ENCODE measurements at regions not wholly inside any gene's neighbourhood (a gene's known extent, or its start where the extent isn't known, plus 50 kb on each side); places are given as distances from the start of the nearest gene placed in this dataset.

DNA sequence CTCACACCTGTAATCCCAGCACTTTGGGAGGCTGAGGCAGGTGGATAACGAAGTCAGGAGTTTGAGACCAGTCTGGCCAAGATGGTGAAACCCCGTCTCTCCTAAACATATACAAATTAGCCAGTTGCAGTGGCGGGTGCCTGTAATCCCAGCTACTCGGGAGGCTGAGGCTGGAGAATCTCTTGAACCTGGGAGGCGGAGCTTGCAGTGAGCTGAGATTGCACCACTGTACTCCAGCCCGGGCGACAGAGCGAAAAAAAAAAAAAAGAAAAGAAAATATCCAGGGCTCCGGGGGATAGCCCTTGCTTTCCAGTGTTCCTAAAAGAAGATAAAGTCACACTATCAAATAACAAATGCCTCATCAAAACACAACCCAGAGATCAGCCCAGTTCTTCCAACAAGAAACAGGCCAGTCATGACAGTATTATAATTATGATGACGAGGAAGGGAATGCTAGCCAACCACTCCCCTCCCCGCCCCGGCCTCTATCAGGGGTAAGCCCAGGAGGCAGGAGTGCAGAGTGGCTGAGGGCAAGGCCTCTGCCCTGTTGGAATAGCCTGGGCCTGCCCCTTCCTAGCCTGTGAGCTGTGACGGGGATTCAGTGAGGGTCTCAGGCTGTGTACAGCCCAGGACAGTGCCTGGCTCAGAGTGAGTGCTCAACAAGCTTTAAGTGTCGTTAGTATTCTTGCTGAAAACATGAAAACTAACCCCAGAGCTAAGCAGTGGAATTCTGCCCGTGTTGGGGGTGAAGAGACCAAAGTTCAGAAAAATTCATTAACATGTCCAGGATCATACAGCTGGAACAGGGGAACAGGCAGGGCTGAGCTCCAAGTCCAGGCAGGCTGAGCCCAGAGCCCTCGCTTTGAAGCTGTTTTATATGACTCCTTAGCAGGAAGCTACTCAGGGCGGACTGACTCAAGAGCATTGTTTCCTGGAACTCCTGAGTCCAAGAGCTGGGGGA is 54.3 kb downstream of the FAM241B start:
- DNase-seq (ENCODE audit: low spot score), result no peak

DNA sequence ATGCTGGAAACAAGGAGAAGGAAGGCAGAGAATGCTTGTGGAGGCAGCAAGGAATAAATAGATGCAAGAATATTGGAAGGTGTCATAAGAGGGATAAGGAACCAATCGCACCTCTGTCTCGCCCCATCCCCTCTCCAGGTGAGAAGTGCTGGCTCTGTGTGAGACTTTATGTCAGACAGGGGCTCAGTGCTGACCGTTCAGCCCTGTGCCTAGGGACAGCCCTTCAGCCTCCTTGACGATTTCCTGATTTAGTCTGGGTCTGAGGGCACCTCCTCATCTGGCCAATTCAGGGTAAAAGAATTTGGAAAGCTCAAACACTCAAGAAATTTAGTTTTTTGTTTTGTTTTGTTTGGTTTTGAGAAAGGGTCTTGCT is 54.9 kb downstream of the FAM241B start:
- DNase-seq (ENCODE audit: low spot score), result no peak

DNA sequence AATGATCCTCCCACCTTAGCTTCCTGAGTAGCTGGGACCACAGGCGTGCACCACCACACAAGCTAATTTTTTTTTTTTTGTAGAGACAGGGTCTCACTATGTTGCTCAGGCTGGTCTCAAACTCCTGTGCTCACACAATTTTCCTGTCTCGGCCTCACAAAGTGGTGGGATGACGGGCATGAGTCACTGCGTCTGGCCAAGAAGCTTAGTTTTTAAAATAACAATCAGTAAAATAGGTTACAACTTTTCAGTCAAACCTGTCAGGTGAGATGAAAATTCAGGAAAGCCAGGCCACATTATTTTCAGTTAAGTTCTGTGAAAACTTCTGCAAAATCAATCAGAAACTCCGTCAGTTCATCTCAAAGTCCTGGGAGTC is 55.4 kb downstream of the FAM241B start:
- DNase-seq (ENCODE audit: low spot score), result no peak

DNA sequence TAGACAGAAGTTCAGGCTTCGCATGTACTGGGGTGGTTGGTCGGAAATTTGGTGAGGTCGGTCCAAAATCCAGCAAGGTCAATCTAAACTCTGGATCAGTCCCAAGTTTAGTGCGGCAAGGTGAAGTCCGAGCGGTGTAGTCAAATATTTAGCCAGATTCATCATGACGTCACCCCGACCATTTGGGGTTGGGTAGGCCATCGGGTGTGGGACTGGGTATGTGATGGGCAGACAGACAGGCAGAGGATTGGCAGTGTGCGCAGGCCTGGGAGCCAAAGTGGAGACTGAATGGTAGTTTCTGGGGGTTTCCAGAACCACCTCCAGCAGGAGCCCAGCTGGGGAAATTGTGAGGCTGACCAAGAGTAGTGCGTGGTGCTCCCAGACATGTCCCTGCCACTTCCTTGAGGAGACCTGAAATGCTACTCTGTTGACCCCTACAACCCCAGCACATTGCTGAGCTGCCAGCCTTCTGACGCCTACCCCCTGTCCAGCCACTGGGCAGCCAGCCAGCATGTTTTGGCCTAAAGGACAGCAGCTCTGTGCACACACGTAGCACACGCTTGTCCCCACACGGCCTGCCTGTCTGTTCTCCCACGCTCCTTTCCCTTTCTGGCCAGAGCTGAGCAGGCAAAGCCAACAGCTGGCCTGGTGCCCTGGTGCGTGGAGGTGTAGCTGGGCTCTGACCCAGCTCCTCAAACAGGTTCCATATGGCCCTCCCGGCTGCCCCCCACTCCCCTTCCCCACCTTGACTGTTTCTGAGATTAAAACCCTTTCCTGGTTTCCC is 55.9 kb downstream of the FAM241B start:
- DNase-seq (ENCODE audit: low spot score), result no peak

DNA sequence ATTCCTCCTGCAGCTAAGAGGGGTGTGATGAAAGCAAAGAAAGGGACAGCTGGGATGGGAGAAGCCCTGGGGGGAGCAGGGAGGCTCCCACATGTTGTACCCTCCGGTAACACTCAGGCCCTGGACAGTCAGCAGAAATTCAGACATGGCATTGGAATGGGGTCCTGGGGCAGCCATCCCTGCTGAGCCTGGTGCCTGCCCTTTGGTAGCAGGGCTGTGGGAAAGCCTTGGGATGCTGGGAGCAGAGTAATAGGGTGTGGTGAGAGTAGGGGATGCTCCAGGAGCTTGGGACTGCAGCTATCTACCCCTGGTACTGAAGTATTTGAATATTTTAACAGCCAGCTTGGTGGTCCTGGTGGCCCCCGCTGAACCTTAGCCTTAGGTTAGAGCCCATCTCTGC is 56.8 kb downstream of the FAM241B start:
- no peak for DNase-seq (ENCODE audit: low spot score)

DNA sequence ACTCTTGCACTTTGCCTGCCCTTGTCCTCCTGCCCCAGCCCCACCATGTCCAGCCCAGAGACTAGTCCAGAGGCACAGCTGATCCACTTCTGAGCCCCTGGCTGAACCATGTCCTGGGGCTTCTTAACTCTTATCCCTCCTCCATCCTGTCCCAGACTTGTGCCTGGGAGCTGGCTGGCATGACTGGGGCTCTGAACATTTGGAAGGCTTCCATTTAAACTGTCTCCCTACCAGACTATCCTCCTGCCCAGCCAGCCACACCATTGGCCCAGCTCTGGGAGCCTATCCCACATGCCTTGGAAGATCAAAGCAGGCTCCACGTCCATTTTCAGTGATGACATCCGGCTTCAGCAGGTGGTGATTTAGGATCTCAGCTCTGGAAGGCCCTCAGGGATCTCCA is 57.4 kb downstream of the FAM241B start:
- DNase-seq (ENCODE audit: low spot score), result no peak

DNA sequence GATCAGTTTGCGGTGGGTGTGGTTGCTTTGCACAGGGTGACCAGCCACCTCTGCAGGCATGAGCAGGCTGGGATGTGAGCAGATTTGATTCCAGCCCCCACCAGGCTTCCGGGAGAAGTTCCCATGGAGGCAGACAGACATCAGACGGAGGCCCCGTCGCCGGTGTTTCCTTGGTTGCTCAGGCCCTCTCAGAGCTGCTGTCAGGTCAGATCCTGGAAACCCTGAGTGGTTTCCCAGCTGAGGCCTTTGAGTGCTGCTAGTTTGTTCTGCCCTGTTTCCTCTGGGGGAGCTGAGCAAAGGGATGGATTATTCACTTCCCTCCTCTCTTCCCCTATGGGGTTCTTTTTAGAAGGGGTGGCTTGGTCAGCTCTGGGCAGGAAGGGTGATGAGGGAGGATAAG is 62.2 kb downstream of the FAM241B start:
- DNase-seq (ENCODE audit: low spot score), result no peak

DNA sequence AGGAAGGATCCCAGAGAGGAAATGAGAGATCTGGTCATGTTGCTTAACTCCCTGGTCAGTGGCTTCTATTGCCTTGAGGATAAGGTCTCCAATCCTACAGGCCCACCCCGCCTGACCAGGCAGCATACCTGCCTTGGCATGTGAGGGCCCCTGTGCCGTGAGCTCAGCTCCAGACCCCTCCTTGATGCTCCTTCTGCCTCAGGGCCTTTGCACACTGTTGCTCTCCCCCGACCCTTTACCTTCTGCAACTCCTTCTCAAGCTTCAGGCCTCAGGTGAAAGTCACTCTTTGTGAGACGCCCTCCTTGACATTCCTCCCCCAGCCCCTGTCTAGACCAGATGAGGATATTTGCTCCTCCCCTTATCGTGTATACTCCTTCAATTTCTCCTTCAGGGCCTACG is 62.8 kb downstream of the FAM241B start:
- DNase-seq (ENCODE audit: low spot score), result no peak

DNA sequence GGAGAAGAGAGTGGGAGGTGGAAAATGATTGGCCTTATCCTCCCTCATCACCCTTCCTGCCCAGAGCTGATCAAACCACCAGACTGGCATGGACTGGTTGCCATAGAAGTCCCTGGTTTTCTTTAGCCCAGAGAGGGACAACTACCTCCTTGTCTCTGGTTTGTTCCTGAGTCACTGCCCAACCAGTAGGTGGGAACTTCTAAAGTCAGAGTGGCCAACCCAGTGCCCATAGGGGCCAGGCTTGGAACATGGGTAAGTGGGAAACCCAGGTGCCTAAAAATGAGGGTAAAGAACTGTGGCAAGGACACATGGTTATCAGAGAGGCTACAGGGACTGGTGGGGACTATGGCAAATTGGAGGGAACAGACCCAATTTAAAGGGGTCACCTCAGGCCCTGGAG is 63.8 kb downstream of the FAM241B start:
- no peak for DNase-seq (ENCODE audit: low spot score)

DNA sequence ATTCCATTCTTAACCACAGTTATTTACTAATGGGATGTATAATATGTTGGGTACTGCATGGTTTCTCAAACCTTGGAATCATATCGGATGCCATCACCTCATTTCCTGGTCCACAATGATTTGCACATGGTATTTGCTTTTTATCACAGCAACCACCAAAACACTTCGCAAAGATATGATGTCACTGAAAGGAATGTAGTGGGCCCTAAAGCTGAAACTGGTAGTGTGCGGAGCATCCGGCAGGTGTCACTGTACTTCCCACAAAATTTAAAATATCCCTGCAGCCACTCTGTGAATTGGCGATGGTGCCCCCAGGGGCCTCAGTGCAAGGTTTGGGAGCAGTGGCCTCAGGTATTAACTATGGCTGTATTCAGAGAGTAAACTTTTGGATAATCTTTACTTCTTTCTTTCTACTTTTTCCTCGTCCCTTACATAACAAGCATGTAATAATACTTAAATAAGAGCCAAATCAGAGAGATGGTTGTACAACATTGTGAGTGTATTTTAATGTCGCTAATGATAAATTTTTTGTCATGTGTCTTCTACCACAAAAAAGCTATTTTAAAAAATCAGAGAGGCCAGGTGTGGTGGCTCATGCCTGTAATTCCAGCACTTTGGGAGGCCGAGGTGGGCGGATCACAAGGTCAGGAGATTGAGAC is 66.2 kb downstream of the FAM241B start:
- DNase-seq (ENCODE audit: low spot score), result no peak

DNA sequence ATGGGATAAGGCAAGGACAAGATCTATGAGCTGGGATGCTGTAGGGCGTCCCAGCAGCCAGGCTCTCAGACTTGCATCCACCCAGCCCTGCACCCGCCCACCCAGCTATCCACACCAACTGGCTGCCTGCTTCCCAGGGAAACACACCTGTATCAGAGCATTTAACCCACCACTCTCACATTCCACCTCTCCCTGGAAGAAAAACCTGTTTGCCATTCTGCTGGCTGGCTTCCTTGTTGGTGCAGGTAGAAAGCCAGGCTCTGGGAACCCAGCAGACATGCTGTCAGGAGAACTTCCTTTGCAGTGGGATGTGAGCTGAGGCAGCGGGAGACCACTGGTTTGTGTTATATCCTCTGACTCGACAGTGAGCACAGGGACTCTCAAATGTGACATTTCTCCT is 67.0 kb downstream of the FAM241B start:
- no peak for DNase-seq (ENCODE audit: low spot score)

DNA sequence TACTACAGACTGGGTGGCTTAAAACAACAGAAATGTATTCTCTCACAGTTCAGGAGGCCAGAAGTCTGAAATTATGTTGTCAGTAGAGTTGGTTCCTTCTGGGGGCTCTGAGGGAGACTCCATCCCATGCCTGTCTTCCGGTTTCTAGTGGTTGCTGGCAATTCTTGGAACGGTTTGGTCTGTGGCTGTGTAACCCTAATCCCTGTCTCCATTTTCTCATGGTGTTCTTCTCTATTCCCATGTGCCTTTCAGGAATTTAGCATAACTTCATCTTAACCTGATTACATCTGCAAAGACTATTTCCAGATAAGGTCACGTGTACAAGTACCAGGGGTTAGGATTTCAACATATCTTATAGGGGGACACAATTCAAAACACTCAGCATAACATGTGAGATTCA is 73.2 kb downstream of the FAM241B start:
- no peak for DNase-seq (ENCODE audit: low spot score)

DNA sequence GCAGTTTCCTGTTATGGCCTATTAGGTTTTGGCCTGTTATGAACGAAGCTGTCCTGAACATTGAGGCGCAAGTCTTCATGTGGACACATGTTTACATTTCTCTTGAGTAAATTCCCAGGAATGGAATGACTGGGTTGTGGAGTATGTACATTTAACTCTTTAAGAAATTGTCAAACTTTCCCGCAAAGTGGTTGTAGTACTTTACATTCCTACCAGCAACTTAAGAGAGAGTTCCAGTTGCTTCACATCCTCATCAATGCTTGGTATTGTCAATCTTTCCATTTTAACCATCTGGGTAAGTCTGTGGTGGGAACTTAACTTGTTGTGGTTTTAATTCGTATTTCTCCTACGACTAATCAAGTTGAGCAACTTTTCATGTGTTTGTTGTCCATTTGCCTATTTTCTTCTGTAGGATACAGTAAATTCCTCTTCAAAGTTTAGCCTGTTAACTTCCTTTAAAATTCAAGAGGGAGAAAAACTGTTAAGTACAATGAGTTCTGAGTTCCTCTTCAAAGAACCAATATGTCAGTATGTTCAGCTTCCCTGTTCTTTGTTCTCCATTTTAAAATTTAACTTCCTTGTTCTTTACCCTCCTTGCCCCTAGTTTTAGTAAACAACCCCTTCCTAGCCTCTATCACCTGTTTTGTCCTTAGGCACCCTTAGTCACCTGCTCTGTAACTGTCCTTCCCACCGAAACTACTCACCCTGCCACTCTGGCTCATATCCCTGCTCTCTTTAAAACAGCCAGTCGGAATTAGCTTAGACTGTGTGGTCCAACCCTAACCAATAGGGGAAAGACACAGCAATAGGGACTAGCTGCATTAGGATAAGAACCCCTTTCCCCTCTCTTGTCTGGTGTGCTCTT is 74.0 kb downstream of the FAM241B start:
- no peak for DNase-seq (ENCODE audit: low spot score)

DNA sequence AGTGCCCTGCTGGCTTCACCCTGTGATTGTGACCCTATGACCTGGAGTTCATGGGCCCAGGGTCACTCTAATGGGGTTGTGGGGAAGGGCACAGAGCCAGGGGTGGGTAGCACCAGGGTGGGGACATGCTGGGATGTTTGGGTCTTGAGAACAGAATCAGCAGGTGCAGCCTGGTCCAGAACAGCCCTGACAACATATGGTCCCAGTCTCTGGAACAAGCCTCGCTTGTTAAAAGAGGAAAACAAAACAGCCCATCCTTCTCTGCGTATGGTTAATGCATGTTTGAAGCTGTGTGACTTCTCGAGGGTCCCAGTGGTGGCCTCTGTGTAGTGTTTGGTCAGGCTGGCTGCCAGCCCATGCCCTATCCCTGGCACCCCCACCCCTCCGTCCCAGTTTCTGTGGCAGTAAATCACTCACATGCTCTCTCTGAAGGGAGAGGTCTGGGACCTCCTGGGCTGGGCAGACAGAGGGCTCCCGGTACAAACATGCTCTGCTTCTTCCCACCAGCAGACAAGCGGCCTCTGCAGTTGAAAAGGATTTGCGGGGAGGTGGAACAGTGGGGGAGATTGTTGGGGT is 79.4 kb downstream of the FAM241B start:
- DNase-seq (ENCODE audit: low spot score), result no peak

DNA sequence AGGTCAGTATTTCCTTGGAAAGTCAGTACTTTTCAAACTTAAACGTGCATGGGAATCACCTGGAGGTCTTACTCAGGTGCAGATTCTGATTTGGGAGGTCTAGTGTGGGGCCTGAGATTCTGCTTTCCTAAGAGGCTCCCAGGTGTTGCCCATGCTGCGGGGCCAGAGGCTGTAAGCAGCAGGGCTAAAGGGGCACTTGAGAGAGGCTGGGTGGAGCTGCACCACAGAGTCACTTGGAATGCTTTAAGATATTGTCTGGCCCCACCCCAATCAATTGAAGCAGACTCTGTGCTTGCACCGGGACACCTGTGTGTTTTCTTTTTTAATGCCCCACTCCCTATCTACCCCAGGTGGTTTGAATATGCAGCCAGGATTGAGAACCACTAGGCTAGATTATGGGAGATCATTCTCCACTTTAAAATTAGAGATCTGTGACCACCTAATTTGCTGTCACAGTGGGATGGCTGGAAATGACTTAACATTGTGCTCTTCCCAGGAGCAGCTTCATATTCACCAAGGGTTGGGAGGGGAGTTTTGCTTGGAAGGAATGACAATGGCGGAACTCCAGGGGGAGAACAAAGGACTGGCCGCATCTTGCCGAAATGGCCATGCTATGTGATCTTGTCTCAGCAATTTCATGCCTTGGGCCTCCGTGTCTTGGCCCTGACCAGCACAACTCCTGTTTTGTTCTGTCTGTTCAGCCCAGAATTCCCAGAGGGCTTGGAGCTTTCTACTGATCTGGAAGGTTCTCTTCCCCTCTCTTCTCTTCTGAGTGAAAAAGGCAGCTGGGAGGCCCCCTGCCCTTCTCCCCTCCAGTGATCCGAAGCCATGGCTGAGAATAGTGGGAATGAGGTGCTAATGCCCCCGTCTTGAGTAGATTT is 80.2 kb downstream of the FAM241B start:
- no peak for DNase-seq (ENCODE audit: low spot score)

DNA sequence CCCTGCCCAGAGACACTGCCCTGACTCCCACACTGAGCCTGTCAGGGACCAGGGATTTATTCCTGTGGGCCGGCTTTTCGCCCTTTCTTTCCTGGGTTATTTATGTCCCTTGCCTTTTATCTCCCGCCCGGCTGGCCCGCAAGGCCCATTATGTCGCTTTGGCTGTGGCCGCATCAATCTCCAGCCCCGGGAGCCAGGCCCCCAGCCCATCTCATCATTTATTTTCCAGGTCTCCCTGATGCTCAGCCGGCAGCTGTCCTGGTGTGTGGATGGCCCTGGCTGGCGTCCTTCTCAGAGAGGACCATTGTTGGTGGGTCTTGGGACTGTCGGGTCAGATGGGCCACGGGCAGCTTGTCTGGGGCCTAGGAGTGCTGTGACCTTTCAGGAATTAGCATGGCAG is 82.3 kb downstream of the FAM241B start:
- DNase-seq (ENCODE audit: low spot score), result no peak

DNA sequence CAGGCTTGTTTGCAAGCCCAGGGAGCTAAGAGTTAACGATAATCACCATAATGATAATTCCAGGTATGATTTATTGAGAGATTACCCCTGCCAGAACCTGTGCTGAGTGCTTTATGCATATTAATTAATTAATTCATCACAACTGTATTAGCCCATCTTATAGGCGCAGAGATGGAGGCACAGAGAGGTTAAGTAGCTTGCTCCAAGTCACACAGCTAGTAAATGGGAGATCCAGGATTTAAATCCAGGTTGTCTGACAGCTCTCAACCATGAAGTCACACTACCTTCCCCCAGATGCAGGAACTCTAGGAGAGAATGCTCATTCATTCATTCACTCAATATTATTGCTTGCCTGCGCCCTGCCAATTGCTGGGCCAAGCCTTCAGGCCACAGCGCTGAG is 84.5 kb downstream of the FAM241B start:
- no peak for DNase-seq (ENCODE audit: low spot score)

DNA sequence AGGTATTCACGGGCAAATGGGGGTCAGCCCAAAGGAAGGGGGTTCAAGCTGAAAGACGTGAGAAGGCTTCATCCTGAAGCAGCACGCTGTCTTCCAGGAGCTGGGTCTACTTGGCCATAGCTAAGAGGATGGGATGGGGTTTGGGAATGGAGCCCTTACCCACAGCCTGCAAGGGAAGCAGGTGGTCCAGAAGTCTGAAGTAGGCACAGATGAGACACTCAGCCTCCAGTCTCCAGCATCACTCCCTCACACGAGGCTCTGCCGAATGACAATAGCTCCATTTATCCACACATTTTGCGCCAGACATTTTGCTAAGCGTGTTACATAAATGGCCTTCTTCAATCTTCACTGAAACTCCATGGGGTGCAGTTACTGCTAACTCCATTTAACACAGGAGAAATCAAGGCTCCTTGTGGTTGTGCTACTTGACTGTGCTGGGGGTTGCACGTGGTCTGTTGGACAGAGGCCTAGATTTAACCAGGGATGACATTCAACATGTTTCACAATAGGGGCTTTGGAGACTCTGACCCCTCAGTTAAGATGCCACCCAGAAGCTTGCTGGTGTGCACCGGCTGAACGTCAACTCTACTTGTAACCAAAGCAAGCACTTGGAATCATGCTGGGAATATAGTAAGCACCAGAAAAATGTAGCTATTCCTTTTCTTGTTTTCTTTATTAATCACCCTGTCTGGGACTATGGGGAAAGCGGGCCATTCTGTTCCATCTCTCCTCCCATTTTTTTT is 85.3 kb downstream of the FAM241B start:
- no peak for DNase-seq (ENCODE audit: low spot score)

DNA sequence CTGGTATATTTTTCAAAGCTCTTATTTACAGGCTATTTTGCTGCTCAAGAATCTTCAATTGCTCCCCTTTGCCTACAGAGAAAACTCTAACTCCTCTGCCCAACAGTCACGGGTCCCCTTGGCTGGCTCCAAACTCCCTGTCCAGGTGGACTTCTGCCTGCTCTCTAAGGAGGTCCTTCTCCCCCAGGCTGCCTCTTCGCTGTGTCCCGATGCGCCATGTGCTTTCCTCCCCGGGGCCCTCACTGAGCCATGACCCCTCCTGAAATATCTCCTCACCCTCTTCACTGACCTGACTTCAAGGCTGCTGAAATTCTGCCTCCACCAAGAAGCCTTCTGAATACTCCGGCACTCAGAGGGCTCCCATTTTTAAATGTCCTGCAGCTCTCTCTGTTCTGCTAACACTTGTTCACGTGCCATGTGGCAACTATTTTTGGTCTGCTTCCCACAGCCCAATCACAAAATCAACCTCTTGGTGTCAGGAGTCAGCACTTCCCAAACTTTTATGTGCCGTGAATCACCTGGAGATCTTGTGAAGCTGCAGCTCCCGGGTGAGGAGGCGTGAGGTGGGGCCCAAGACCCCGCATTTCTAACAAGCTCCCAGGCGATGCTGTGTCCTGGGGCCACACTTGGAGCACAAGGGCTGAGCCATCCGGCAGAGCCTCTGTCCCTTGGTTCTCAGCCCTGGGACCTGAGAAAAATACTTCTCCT is 85.7 kb upstream of the COL13A1 start:
- DNase-seq (ENCODE audit: low spot score), result no peak
